C1 segment of cervical spinal cord (tissue), 14 donors: ENCODE measurements at regions not wholly inside any gene's neighbourhood (a gene's known extent, or its start where the extent isn't known, plus 50 kb on each side); places are given as distances from the start of the nearest gene placed in this dataset.

Source experiments
- DNase-seq, 14 donors: peaks; one replicate each; lab custom pipeline; 2025; lab: John Stamatoyannopoulos, UW

DNA sequence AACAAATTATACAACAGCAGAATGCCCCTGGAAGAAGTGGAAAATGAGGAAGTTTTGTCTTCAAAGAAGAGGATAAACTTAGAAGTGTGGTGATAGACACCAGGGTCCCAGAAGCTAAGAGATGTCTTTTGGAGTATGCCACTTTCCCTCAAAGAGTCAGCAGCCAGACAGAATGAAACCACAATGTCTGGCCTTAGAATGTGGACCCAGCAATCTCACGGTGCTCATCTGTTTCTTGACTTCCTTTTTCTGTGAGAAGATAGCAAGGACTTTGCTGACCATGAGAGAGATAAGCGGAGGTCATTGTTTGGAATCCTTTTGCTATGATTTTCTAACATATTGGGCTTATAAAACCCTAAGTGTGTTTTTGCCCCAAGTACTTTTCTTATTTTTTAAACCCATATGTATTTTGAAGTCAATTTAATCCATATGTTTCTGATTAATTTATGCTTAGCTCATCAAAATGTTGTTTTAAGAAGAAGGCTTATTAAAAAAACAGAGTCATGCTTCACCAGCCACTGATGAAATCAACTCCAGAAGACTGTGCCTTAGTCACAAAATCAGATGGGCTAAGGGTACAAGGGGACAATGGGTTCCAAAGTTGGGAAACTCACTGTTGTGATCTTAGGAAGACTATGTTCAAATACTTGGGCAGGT is 451.2 kb upstream of the JAG1 start:
- peak in 4 of 14 donors; percentile 1 to 20 (median 10) for DNase-seq

DNA sequence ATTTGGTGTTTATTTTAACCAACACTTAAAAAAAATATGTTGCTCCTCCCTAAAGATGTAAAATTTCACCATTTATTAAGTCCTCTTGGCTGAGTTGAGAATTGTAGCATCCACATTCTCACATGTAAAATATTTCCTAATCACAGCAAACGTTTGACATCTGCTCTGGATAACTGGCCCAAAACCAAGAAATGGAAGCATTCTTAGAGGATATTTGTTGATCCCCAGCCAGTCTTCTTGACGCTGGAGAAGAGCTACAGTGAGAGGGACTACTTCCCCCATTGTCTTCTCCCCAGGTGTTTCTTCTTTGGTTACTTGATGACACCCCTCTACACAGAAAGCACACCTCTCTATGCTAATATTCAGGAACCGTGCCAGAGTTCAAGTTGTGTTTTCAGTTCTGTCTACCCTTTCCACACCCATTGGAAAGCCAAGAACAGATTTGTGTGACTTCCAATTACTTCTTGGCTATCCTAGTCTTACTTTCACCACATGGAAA is 454.5 kb upstream of the JAG1 start:
- DNase-seq: no peak

DNA sequence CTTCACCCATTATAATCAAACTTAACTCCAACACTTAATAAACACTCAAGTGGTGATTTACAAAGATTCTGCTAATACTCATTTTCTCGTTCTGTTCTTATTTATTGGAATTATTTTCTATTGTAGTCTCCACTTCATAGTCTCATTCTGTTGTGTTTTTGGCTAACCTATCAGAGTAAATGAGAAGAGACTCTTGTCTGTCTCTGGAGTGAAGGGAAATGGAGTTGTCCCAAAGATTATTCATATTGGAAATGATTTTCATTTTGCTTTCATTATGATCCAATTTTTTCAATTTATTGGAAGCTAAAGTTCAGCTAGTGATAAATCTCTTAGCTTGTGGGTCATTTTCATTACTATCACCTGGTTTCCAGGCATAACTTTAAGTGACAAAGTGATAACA is 454.9 kb upstream of the JAG1 start:
- no peak for DNase-seq

DNA sequence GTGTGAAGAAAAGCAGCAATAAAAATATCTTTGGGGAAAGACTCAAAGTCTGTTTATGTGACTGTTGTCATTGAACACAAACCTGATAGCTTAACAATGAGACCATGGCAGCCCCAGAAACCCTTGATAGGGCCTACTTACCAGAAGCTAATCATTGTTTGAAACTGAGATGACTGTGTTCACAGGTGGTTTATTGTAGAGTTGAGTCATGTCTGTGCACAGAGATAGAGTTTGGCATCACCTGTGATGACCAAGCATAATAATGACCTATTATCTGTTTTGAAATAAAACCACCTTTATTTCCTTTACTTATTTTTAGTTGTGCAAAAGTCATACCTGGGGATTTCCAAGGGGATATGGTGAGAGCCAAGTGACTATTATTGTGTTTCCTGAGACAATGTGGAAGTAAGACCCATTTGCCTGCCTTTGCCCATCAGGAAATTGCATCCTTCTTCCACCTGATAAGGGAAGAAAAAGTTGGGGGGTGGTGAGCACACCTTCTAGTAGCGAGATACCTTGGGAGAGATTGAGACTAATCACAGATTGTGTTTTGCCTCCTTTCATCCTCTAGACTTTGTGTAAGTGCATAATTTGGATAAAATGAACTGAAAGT is 456.9 kb upstream of the JAG1 start:
- no peak for DNase-seq

DNA sequence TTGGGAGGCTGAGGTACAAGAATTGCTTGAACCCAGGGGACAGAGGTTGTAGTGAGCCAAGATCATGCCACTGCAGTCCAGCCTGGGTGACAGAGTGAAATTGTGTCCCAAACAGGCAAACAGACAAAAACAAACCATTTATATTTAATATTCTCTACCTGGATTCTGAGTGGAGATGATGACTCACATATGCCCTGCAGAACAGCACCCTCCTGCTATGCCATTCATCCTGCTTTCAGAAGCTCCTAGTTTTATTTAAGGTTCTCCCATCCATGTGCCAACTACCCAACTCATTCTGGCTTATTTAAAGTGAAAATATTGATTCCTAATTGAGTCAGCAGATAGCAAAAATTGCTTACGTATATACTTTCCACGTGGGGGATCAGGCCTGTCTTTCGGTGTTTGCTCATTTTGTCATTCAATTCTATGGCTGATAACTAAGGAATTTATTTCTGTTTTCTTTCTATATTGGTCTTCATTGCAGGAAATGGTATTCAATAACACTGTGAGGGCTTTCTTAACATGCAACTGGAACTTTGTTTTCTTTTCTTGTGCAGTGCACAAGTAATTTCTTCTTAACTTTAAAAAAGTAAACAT is 459.1 kb upstream of the JAG1 start:
- no peak for DNase-seq

DNA sequence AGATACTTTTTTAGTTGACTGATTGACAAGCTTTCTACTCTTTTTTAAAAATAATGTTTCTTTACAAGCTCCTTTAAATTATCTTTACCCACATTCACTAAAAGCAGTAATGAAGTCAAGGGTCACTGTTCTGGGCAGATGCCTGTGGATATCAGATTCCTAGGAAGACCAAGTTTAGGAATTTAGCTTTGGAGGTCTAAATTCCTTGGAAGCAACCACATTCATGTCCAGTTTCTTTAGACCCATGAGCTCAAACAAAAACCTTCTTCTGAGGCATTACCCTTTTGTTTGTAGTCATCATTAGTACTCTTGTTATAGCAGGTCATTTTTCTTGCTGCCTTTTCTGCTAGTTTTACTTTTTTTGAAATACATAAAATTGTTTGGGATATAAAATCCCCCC is 462.9 kb upstream of the JAG1 start:
- DNase-seq: no peak

DNA sequence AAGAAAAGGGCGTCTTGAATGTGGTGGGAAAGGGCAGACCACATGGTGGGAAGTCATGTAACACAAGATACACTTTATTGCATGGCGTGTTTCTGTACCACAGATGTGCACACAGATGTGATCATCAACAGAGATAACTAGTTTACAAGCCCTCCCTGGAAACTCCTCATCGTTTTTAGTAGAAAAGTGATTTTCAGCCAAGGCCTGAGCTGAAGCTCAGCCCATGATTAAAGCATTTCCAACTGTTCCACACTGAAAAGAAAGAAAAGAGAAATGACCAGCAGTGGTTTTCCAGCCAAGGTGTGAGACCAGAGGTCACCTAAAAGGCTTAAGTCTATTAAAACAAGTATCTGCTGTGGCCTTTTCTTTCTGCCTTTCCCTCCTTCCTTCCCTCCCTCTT is 463.9 kb upstream of the JAG1 start:
- no peak for DNase-seq

DNA sequence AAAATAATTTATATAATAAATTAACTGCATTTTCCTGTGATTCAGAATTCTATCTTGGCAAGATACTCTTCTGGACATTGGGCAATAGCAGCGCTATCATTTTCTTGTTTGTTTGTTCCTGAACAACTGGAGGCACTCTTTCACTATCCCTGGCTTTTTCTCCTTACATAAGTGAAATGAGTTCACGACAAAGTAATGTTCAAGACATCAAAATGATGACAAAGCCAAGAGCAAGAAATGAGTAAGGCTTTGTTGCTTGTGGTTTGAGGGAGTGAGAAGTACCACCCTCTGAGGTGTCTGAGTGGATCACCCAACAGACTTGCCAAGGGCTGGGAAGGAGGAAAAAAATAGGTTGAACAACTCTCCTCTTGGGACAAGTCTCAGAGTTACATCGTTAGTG is 466.6 kb upstream of the JAG1 start:
- no peak for DNase-seq

DNA sequence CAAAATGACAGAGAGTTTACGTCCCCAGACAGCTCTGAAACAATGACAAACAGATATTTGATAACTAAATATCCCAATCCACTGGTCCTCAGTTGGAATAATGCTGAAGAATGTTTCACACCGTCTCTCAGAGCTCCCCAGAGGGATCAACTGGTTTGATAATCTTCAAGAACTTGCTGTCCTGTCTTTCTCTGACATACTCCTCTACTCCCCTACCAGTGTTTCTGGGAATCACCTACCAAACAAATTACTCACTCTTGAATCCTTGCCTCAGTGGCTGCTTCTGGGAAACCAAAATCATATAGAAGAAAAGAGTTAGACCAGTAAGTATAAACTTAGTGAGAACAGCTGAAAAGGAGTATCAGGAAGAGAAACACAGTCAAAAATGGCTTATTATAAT is 469.7 kb upstream of the JAG1 start:
- no peak for DNase-seq

DNA sequence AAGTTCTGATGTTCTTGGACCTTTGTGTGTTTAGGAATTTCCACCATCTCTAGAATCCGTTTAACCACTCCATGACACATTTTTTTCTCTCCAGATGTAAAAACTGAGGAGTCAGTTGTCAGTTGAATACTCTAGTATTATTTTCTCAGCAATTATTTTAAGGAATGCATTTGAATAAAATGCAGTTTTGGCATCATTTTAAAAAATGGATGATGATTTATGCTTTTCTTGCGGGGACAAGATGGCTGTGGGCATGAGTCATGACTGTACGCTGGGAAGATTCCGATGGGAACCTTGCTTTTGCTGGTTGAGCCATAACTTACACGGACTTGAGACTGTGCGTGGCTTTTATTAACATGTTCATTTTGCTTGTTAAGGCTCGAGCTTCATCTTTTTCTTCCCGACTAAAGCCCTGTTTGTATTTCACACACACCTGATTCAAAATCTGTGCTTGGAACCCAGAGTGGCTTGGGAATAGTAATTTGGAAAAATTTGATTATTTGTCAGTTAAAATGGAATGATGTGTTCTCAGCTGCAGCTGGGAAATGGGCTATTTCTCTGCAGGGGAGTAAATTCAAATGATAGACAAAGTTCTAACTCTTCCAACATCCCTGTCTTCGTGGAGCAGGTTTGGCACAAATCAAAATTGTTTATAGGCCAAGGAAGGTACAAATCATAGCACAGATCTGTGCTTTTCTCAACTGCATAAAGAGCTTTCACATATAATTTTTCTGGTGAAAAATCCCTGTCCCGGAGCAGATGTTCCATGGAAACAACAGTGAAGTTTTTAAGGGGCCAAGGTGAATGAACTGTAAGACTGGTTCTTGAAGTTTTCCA is 470.5 kb upstream of the JAG1 start:
- no peak for DNase-seq

DNA sequence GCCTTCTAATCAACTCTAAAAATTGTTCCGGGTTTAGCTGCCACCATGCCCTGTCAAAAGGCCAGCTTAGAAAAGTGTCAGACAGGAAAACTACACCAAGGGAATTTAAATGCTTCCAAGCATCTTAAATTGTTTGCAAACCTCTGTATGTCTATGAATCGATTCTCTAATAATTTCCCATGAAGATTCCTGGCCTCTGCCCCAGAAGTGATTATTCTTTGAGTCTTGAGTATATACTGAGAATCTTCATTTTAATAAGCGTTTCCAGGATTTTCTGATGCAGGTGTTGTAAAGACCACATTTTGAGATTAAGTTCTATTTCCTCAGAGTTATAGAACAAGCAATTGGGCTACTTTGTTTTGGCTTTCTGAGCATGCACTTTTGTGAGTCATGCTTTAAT is 471.8 kb upstream of the JAG1 start:
- DNase-seq: no peak

DNA sequence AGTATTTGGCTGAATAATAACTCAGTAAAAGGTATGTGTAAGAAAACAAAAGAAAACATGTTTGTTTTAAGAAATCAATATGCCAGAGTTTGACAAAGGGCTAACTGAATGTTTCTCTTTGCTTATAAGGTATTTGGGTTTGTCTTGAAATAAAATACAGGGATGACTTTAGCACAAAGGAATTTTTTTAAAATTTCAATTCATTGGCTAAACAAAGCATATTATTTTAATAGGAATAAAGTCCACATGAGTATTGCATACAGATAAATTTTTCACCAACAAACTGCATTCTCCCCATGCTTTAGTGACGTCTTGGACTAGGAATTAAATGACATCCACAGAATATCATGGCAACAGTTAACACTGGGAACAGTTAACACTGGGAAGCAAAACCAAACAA is 480.0 kb upstream of the JAG1 start:
- DNase-seq: no peak

DNA sequence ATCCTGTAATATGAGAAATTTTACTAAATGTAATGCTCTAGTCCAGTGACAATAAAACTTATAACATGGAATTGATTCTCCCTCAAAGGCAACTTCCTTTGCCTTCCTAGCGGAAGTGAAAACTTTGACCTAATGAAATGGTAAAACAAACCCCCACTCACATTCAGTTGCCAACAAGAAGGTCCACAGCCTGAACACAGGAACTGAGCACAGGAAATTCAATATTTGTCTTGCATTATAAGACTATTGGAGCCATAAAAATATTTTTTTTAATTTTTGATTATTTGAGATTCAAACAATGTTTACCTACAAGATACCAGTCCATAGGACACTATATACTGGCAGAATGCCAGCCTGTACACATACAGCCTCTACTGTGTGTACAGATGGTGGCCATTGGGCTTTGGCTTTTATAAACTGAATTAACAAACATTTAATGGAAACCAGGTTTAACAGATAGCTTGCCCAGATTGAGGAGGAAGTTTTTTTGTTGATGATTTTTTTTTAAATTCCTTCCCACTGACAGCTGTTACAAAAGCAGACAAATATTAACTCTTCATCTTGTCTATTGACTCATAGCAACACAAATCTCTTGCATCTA is 481.5 kb upstream of the JAG1 start:
- no peak for DNase-seq

DNA sequence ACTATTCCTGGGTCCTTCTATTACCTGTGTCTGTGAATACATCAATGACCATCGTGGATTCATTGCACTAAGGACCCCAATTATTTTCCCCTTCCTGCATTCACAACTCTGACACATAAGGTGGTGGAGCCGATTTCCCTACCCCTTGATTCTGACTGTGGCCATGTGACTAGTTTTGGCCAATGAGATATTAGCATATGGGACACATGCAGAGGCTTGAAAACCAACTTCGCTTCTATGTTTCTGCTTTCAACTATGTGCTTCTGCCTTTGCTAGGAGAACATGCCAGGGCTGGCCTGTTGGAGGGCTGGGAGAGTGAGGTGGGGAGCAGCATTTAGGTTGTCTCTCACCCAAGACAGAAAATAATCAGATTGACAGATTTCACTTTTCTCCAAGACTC is 483.1 kb upstream of the JAG1 start:
- no peak for DNase-seq

DNA sequence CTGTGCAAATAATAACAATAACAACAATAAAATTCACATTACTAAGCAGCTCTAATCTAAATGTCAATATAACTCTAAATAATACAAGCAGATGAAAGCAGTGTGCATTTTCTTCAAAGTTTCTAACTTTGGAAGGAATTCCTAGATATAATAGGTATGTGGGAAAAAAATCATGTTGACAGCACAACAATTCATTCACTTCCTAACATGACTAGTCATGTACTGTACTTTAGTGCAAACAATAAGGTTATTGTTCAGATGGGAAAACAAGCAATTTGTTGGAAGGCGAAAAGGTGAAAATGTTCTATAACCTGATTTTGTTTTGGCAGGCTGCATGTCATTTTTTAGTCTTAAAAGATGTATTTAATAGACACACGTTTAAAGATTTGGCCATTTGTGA is 484.3 kb upstream of the JAG1 start:
- no peak for DNase-seq

DNA sequence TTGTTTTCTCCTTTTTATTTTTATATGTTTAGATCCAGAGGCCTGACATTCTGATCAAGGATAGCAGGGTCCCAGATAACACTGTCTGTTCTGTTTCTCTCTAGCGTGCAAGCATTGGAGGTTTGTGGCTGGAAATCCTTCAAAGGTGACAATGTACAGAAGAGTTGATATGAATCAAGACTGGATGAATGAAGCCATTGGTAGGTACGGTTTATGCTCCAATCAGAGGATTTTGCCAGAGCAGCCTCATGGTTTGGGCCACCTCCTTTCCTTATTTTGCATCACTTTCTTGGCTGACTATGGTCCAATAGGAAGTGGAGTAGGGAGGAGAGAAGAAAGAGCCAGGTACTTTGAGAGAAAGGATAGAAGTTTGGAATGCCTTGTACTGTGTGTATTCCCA is 484.8 kb upstream of the JAG1 start:
- no peak for DNase-seq

DNA sequence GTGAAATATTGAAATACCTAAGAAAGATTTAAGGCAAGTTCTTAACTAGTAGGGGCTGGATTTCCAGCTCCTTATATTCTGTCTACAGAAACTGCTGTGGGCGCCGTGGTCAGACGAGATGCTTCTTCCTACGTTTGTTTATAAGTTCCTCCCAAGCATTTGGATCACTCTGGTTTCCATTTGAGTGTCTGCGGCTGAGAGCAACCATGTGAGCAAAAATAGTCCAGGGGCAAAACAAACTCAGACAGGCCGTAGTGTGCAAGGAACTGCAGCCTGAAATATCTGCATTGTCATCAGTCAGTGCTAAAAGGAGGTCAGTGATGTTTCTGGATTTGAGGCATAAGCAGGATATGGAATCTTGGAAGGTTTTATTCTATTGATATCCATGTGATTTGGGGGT is 485.9 kb upstream of the JAG1 start:
- peak in 10 of 14 donors; percentile 3 to 62 (median 32) for DNase-seq

DNA sequence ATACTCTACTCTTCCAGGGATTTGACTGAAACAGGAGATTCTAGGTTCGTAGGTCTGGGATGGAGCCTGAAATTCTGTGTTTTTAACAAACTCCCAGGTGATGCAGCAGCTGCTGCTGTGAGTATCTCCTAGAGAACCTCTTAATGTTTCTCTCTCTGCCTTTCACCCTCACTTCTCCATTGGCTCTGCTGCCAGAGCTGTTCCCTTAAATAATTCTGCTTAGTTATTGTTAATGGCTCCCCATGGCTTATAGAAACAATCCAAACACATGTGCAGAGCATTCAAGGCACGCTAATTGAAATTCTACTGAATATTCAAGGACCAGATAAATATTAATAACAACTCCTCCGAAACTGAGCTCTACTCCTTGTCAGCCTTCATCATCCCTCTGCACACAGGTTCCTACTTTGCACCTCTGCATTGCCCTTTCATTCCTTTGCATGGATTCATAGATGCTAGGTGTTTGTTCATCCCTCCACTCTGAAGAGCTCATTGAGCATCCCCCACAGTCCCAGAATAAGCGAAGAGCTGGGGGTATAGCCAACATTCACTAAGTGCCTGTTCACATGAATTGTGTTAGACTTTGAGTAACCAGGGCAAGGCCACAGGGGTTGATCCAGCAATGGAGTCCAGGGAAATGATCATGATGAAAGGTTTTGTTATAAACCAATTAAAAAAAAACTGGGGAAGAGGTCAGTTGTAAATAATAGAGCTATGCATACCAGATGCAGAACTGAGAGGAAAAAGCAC is 488.4 kb upstream of the JAG1 start:
- DNase-seq: no peak

DNA sequence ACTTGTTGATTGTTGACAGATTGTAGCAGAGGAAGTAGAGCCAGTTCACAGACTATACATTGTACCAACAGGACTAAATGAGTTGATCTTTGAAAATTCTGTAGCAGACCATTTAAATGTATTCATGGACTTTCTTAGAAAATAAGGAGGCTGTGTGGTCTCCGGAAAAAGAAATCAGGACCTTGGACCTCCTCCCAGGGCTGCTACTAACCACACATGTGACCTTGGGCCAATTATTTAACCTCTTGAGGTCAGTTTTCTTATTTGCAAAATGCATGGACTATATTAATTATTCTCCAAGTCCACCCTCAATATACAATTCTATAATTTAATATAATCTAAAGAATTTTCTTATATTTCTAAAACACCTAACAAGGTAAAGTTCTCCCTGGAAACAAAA is 492.0 kb upstream of the JAG1 start:
- DNase-seq: no peak

DNA sequence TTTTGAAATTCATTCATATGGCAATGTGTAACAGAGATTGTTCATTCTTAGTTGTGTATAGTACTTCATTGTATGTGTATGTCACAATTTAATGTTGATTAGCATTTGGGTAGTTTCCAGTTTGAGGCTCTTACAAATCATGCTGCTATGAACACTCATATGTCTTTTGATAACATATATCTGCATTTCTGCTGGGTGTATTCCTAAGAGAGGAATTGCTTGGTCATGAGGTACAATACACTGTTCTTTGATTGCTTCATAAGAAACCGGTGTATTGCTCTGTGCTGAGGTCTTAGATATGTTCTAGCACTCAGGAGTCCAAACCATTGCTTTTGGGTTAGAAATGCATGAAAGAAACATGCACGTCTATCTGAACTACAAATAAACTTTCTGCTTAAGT is 492.9 kb upstream of the JAG1 start:
- no peak for DNase-seq

DNA sequence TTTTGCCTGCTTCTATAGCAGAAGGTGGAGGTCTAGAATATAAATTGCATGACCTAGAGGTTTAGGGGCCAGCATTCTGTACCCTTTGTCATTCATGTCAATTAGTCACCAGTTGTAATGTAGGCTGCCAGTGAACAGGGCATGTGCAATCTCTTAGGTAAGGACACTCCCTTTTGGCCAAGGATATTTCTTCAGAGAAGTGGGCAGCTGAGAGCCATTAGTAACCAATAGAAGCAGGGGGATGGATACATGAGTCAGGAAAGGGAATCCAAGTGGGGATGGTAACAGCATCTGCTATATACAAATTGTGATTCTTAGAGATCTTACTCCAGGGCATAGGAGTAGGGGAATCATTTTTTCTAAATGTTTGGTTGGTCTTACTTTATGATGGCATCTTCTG is 494.2 kb upstream of the JAG1 start:
- DNase-seq: no peak
